ENCODE measurements at regions not wholly inside any gene's neighbourhood (a gene's known extent, or its start where the extent isn't known, plus 50 kb on each side); places are given as distances from the start of the nearest gene placed in this dataset.

DNA sequence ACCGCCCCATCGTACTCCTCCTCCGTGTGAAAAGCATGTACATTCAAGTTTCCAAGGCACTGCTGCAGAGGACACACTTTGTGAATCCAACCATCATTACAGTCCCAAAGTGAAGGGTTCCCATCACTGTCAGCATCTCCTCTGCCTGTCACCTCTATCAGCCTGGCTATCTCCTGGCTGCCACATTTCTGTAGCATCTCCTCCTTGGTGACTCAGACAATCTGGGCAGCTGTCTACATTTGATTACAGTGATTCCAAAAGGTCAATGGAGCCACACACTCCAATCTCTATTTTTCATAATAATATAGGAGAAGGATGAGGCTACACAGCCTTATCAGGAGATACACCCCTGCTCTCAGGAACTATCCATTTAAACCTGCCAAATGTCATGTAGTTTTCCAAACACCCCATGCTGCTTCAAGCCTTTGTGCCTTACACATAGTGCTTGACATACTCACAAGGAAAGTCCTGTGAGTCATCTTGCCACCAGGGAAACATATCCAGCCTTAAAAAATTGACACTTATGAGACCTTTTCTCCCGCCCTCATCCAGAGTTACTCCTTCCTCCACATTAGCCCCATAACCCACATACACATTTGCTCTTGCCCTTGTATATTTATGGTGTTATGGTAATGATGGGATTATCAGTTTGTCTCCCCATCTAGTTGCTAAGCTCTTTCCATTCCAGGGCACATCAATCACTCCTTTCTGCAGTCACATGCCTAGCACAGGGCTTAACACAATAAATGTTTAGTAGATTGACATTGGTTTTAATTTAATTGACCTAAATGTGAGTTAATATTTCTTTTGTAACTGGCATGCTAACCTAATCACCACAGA, 250.1 kb upstream of the CDH5 start:
- DNase-seq, result no peak
- no peaks in the 10 kb centered on the region for H3K27me3 ChIP-seq
- TF ChIP-seq, protein P1, sequence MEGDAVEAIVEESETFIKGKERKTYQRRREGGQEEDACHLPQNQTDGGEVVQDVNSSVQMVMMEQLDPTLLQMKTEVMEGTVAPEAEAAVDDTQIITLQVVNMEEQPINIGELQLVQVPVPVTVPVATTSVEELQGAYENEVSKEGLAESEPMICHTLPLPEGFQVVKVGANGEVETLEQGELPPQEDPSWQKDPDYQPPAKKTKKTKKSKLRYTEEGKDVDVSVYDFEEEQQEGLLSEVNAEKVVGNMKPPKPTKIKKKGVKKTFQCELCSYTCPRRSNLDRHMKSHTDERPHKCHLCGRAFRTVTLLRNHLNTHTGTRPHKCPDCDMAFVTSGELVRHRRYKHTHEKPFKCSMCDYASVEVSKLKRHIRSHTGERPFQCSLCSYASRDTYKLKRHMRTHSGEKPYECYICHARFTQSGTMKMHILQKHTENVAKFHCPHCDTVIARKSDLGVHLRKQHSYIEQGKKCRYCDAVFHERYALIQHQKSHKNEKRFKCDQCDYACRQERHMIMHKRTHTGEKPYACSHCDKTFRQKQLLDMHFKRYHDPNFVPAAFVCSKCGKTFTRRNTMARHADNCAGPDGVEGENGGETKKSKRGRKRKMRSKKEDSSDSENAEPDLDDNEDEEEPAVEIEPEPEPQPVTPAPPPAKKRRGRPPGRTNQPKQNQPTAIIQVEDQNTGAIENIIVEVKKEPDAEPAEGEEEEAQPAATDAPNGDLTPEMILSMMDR (IDR thresholded peaks at IDR 0.05), result no peak
- TF ChIP-seq POLR2A (IDR thresholded peaks at IDR 0.05), result no peak
- no peaks in the 10 kb centered on the region for H3K9me3 ChIP-seq
- H3K4me3 ChIP-seq, result no peak overlapping the region
- H3K36me3 ChIP-seq, result no peaks in the 10 kb centered on the region
- H3K27ac ChIP-seq, result no peak overlapping the region
- H3K4me1 ChIP-seq, result no peaks in the 10 kb centered on the region
- intact Hi-C loops (cut with DNase I; ENCODE audit: low total_unique reads), result no loop called here

DNA sequence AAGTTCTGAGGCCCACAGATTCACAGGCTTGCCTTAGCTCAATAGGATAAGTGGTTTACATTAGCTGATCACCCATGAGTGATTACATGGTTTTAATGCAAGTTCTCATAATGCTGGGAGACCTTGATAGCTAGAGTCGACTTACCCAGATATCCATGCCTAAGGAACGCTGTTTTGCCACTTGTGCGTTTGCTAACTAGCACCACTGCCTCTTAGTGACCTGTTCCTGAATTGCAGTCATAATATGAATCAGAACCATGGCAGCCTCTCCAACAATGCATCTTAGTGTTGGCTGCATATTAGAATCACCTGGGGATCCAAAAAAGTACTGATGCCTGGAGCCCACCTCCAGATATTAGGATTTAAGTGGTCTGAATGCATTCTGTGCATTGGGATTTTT, 251.1 kb upstream of the CDH5 start:
- Histone ChIP-seq H3K4me1 (no peaks in the 10 kb centered on the region), H3K4me3 (no peak overlapping the region), H3K36me3 (no peaks in the 10 kb centered on the region), H3K9me3 (no peaks in the 10 kb centered on the region), H3K27me3 (no peaks in the 10 kb centered on the region), H3K27ac (no peak overlapping the region)
- no peak for DNase-seq
- intact Hi-C loops (cut with DNase I; ENCODE audit: low total_unique reads), result no loop called here
- TF ChIP-seq, protein P1 (IDR thresholded peaks at IDR 0.05), result no peak

DNA sequence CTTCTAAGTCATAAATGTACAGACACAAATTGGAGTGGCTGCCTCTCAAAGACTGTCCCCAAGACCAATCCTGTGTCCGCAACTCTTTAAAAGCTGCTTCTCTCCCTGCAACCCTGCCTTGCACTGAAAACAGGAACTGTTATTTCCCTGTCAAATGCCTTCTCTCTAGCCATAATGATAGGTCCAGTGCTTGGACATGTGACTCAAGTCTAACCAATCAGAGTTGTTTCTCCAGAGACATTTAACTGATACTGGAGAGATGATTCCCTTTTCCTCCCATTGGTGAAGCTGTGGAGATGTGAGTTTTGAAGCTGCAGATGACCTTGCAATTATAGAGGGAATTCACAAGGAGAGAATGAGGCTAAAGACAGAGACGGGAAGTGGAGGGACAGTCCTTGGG, 253.3 kb upstream of the CDH5 start:
- DNase-seq, result no peak
- H3K27me3 ChIP-seq, result no peaks in the 10 kb centered on the region
- intact Hi-C loops (cut with DNase I; ENCODE audit: low total_unique reads), result no loop called here
- no peaks in the 10 kb centered on the region for H3K9me3 ChIP-seq
- H3K4me1 ChIP-seq, result no peaks in the 10 kb centered on the region
- no peaks in the 10 kb centered on the region for H3K36me3 ChIP-seq
- H3K27ac ChIP-seq, result no peak overlapping the region
- H3K4me3 ChIP-seq, result no peak overlapping the region
- TF ChIP-seq POLR2A (IDR thresholded peaks at IDR 0.05), result no peak
- TF ChIP-seq, protein P1 (IDR thresholded peaks at IDR 0.05), result no peak

DNA sequence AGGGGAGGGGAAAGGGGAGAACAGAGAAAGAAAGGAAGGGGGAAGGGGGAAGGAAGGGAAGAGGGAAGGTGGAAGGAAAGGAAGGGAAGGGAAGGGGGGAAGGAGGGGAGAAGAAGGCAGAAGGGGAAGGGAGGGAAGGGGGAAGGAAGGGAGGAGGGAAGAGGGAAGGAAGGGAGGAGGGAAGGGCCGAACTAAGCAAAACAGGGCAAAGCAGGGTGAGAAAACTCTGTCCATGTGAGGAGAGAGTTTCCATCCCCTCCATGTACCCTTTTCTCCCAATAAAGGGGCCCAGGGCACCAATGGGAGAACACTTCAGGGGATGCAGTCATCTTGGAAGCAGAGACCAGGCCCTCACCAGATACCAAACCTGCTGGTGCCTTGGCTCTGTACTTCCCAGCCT, 256.8 kb upstream of the CDH5 start:
- H3K36me3 ChIP-seq, result no peaks in the 10 kb centered on the region
- no peaks in the 10 kb centered on the region for H3K27me3 ChIP-seq
- H3K4me1 ChIP-seq, result no peaks in the 10 kb centered on the region
- intact Hi-C loops (cut with DNase I; ENCODE audit: low total_unique reads), result no loop called here
- DNase-seq, result no peak
- TF ChIP-seq POLR2A (IDR thresholded peaks at IDR 0.05), result no peak
- TF ChIP-seq, protein P1 (IDR thresholded peaks at IDR 0.05), result no peak
- H3K27ac ChIP-seq, result no peak overlapping the region
- H3K9me3 ChIP-seq, result no peaks in the 10 kb centered on the region
- H3K4me3 ChIP-seq, result no peak overlapping the region

DNA sequence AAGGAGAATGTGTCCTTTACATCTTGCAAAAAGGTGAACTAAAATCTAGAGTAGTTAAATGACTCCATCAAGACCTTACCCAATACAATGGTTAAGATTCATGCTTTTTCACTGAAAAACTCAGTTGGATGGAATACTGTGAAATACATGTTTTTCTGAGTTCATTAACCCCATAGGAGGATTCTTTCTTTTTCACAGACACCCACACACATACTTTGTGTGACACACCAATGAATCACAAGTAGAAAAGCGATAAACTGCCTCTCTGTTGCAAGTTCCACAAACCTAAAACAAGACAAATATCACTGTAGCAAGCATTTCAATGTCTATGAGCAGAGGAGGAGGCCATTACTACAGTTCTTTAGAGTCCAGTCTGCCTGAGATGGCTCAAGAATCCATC, 258.8 kb upstream of the CDH5 start:
- Histone ChIP-seq H3K36me3 (no peaks in the 10 kb centered on the region), H3K4me1 (no peaks in the 10 kb centered on the region), H3K27ac (no peak overlapping the region), H3K27me3 (no peaks in the 10 kb centered on the region), H3K4me3 (no peak overlapping the region), H3K9me3 (no peaks in the 10 kb centered on the region)
- TF ChIP-seq, protein P1 (IDR thresholded peaks at IDR 0.05), result no peak
- no peak for TF ChIP-seq POLR2A (IDR thresholded peaks at IDR 0.05)
- DNase-seq, result no peak
- intact Hi-C loops (cut with DNase I; ENCODE audit: low total_unique reads), result no loop called here

All from uterus (tissue), 3 donors.